ENCODE measurements at regions not wholly inside any gene's neighbourhood (a gene's known extent, or its start where the extent isn't known, plus 50 kb on each side); places are given as distances from the start of the nearest gene placed in this dataset.

DNA sequence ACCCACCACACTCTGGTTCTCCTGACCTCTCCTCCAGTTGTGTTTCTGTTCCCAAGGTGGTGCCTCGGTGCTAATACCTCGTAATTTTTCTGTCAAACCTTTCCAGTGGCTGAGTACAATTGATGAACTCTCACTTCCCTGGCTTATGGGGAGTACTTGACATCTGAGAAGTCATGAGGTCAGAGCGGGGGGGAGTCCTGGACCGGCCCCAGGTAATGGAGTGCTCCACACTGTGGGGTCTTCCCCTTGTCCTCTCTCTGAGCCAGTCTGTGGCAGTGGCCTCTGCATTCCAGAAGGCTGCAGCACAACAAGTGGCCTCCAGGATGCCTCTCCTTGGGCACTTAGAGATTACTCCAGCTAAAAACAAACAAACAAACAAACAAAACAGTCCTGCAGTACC is 122.5 kb upstream of the TRIM2 start:
- no peaks in the 10 kb centered on the region for H3K9me3 Mint-ChIP-seq

More for the DNA sequence above, 122.5 kb upstream of the TRIM2 start:
- H3K9me3 ChIP-seq (ENCODE audit: control insufficient read depth, low read depth, low read length), result no peaks in the 10 kb centered on the region
- Mint-ChIP-seq H3K27ac (no peak overlapping the region), H3K4me1 (peaks cover 37 to 41% of the 10 kb centered on the region in 2 experiments), H3K36me3 (ENCODE audit: insufficient read depth in 1 of 3, low read depth in 3 of 3) (peaks cover 0 to 1% (median 0%) of the 10 kb centered on the region in 3 experiments; a peak in 2 of 7 replicates), H3K4me3 (no peak overlapping the region), H3K27me3 (ENCODE audit: low read depth) (peaks cover 10% of the 10 kb centered on the region)
- H3K27me3 ChIP-seq (ENCODE audit: insufficient read depth, low read length), result 0 out of 2 replicates have a peak, but pooled peaks cover 2% of the 10 kb centered on the region
- H2AFZ ChIP-seq (ENCODE audit: low read length), result no peak overlapping the region
- no peak overlapping the region for H2BK20ac ChIP-seq (ENCODE audit: low read depth, low read length, poor library complexity, severe bottlenecking)
- no peak overlapping the region for H3K23ac ChIP-seq (ENCODE audit: insufficient read length, low read depth, low read length)
- no peak overlapping the region for H4K8ac ChIP-seq (replicated peaks; ENCODE audit: insufficient read length, low read depth, low read length)
- no peaks in the 10 kb centered on the region for H4K20me1 ChIP-seq (ENCODE audit: control insufficient read depth, insufficient read depth, insufficient read length)
- H2BK5ac ChIP-seq (ENCODE audit: insufficient read length, low read length), result no peak overlapping the region
- WGBS (ENCODE audit: extremely low coverage, insufficient read length, low lambda C conversion rate), result no CpG with 5 or more reads among the region's 4 CpGs
- no peaks in the 10 kb centered on the region for H3K79me1 ChIP-seq (ENCODE audit: insufficient read depth, low read depth, low read length, poor library complexity, severe bottlenecking)
- H3K14ac ChIP-seq (ENCODE audit: insufficient read depth, low read length), result no peak overlapping the region
- no peak overlapping the region for H4K5ac ChIP-seq (ENCODE audit: insufficient read length, low read depth, low read length)
- no peaks in the 10 kb centered on the region for H3K23me2 ChIP-seq (ENCODE audit: insufficient read length, low read depth, low read length, poor library complexity, severe bottlenecking)
- H3K27ac ChIP-seq (ENCODE audit: insufficient read length, low read depth, low read length), result no peak overlapping the region
- TF ChIP-seq, protein P1, sequence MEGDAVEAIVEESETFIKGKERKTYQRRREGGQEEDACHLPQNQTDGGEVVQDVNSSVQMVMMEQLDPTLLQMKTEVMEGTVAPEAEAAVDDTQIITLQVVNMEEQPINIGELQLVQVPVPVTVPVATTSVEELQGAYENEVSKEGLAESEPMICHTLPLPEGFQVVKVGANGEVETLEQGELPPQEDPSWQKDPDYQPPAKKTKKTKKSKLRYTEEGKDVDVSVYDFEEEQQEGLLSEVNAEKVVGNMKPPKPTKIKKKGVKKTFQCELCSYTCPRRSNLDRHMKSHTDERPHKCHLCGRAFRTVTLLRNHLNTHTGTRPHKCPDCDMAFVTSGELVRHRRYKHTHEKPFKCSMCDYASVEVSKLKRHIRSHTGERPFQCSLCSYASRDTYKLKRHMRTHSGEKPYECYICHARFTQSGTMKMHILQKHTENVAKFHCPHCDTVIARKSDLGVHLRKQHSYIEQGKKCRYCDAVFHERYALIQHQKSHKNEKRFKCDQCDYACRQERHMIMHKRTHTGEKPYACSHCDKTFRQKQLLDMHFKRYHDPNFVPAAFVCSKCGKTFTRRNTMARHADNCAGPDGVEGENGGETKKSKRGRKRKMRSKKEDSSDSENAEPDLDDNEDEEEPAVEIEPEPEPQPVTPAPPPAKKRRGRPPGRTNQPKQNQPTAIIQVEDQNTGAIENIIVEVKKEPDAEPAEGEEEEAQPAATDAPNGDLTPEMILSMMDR (conservative IDR thresholded peaks at IDR 0.05), result no peak; the same call in 2 of the 3 replicates
- H2AK5ac ChIP-seq (ENCODE audit: insufficient read length, low read length), result no peak overlapping the region
- no peak overlapping the region for H2BK120ac ChIP-seq (ENCODE audit: low read depth, low read length, poor library complexity, severe bottlenecking)
- H2BK12ac ChIP-seq (ENCODE audit: insufficient read length, low read depth, low read length), result no peak overlapping the region
- H2BK15ac ChIP-seq (ENCODE audit: low read depth, low read length), result no peak overlapping the region
- no peak overlapping the region for H4K91ac ChIP-seq (ENCODE audit: insufficient read length, low read depth, low read length)
- H3K4me1 ChIP-seq (ENCODE audit: insufficient read depth, low read length), result peaks cover 3% of the 10 kb centered on the region; the same call in 1 of the 2 replicates
- no peak overlapping the region for H3K4me2 ChIP-seq (ENCODE audit: insufficient read depth, insufficient read length, low read length)
- no peak overlapping the region for H3T11ph ChIP-seq (ENCODE audit: low read length)
- no peak for DNase-seq
- H3K4ac ChIP-seq (ENCODE audit: low read depth, low read length), result no peak overlapping the region
- H3K56ac ChIP-seq (ENCODE audit: insufficient read length, low read depth, low read length), result no peak overlapping the region
- H3K18ac ChIP-seq (ENCODE audit: insufficient read length, low read depth, low read length), result no peak overlapping the region
- H3K79me2 ChIP-seq (ENCODE audit: insufficient read depth, low read length), result no peaks in the 10 kb centered on the region
- no peak overlapping the region for H3K9ac ChIP-seq (ENCODE audit: extremely low read depth, insufficient read length, low read length)

Measured in H9 (cell line).